ENCODE measurements at regions not wholly inside any gene's neighbourhood (a gene's known extent, or its start where the extent isn't known, plus 50 kb on each side); places are given as distances from the start of the nearest gene placed in this dataset.

DNA sequence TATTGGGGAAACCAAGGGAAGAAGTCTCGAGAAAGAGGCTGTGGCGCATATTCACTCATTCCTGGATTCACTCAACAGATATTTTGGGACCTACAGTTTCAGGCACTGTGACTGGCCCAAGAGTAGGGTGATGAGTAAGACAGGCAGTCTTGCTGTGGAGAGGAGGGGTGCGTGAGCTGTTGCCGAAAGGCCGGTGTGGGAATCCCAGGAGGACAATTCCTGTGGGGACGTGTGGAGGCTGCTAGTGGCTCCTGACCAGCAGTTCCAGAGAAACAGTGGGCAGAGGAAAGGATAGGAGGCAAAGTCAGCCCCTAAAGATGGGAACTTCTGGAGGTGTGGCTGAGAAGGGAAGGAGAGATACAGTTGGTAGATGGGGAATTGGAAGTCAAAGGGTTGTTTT is 59.3 kb upstream of the GRB10 start:
- ChIA-PET POLR2A (no interaction called here), CTCF (no interaction called here)
- TF ChIP-seq, protein P1, sequence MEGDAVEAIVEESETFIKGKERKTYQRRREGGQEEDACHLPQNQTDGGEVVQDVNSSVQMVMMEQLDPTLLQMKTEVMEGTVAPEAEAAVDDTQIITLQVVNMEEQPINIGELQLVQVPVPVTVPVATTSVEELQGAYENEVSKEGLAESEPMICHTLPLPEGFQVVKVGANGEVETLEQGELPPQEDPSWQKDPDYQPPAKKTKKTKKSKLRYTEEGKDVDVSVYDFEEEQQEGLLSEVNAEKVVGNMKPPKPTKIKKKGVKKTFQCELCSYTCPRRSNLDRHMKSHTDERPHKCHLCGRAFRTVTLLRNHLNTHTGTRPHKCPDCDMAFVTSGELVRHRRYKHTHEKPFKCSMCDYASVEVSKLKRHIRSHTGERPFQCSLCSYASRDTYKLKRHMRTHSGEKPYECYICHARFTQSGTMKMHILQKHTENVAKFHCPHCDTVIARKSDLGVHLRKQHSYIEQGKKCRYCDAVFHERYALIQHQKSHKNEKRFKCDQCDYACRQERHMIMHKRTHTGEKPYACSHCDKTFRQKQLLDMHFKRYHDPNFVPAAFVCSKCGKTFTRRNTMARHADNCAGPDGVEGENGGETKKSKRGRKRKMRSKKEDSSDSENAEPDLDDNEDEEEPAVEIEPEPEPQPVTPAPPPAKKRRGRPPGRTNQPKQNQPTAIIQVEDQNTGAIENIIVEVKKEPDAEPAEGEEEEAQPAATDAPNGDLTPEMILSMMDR (IDR thresholded peaks at IDR 0.05; ENCODE audit: control extremely low read depth, extremely low read depth, low read depth, missing control alignments), result no peak
- no peak for DNase-seq (ENCODE audit: extremely low spot score)

DNA sequence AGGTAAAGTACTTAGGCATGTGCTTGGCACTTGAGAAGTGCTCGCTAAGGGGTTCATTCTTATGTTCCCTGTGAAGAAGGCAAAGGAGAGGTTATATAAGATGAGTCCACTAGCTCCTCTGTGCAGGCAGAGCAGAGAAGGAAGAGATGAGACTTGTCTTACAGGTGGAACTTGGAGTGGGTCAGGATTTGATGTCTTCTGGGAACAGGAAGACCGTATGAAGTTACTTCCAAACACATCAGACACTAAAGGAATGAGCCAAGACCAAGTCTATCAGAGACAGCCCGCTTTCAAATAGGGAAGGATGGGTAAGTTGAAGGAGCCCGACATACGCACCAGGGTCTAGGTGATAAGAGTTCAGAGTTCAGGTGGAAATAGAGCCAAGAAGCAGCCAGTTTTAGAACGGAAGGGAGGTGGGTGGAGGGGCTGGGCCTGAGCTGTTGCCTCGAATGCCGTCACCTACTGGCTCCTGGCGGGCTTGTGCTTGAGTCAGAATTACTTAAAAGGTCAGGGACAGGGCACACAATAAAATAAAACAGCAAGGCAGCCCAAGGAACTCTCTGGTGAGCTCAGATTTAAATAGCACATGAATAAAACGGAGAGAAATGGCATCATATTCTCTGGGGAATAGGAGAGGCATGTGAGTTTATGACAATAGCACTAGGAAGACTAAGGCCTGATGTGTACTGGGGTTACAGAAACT is 56.1 kb upstream of the GRB10 start:
- POLR2A ChIA-PET, result no interaction called here
- no peak for DNase-seq (ENCODE audit: extremely low spot score)
- CTCF ChIA-PET, result interaction anchor here (1.2 kb wide), 1 partner anchor 8 kb away, joined by 3 read pairs; no protein-coding TSS in a partner anchor
- TF ChIP-seq, protein P1 (IDR thresholded peaks at IDR 0.05; ENCODE audit: control extremely low read depth, extremely low read depth, low read depth, missing control alignments), result no peak

GRCh38 chr7:50837965-50838364 is 55.3 kb upstream of the GRB10 start:
- POLR2A ChIA-PET, result no interaction called here
- no peak for DNase-seq (ENCODE audit: extremely low spot score)
- TF ChIP-seq, protein P1 (IDR thresholded peaks at IDR 0.05; ENCODE audit: control extremely low read depth, extremely low read depth, low read depth, missing control alignments), result no peak
- CTCF ChIA-PET, result interaction anchor here (1.2 kb wide), 1 partner anchor 9 kb away, joined by 3 read pairs; no protein-coding TSS in a partner anchor

GRCh38 chr7:50836646-50837045 is 54.0 kb upstream of the GRB10 start:
- ChIA-PET POLR2A (no interaction called here), CTCF (no interaction called here)
- TF ChIP-seq, protein P1 (IDR thresholded peaks at IDR 0.05; ENCODE audit: control extremely low read depth, extremely low read depth, low read depth, missing control alignments), result no peak
- DNase-seq (ENCODE audit: extremely low spot score), result no peak

- no peak for DNase-seq (ENCODE audit: extremely low spot score)
- TF ChIP-seq, protein P1 (IDR thresholded peaks at IDR 0.05; ENCODE audit: control extremely low read depth, extremely low read depth, low read depth, missing control alignments), result no peak
- CTCF ChIA-PET, result no interaction called here
- POLR2A ChIA-PET, result no interaction called here
Measured at GRCh38 chr7:50835156-50835555, 52.5 kb upstream of the GRB10 start.

DNA sequence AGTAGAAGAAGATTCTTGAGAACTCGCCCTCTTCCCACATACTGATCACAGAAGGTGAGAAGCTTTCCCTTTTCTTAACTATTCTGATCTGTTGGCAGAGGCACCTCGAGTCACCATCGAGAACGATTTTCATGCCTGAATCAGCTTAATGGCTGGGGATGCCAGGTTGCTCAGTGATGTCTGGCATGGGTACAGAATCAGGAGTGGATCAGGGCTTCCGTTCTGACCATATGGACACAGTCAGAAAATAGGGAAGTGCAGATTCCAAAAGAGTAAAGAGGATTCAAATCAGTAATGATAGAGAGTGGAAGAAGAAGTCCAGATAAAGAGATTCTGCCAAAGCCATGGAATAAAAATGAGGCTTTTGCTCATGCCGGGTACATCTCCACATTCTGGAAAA is 52.0 kb upstream of the GRB10 start:
- ChIA-PET CTCF (no interaction called here), POLR2A (no interaction called here)
- no peak for DNase-seq (ENCODE audit: extremely low spot score)
- TF ChIP-seq, protein P1 (IDR thresholded peaks at IDR 0.05; ENCODE audit: control extremely low read depth, extremely low read depth, low read depth, missing control alignments), result no peak
